ENCODE measurements at regions not wholly inside any gene's neighbourhood (a gene's known extent, or its start where the extent isn't known, plus 50 kb on each side); places are given as distances from the start of the nearest gene placed in this dataset.

DNA sequence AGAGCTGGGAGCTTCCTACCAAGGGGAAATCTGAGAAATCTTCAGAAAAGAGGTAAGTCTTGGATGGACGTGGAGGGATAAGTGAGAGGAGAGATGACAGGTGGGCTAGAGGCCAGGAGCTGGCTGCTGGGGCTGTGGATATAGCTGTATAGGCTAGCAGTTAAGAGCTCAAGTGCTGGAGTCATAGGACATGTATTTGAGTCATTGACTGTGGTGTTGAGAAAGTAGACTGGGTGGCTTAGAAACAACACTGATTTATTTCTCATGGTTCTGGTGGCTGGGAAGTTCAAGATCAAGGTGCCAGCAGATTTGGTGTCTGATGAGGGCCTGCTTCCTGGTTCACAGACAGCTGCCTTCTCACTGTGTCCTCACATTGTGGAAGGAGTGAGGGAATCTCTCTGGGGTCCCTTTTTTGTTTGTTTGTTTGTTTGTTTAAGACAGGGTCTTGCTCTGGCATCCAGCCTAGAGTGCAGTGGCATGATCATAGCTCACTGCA lies 151.1 kb upstream of the FUT8 start:
- TF ChIP-seq CTCF (IDR thresholded peaks at IDR 0.05; ENCODE audit: insufficient read depth, low read length, poor library complexity, severe bottlenecking), result no peak
- TF ChIP-seq EZH2phosphoT487 (conservative IDR thresholded peaks at IDR 0.05; ENCODE audit: low read length), result no peak

Measured in SU-DHL-6 (cell line).